ENCODE measurements at regions not wholly inside any gene's neighbourhood (a gene's known extent, or its start where the extent isn't known, plus 50 kb on each side); places are given as distances from the start of the nearest gene placed in this dataset.
"Not testable (repeated sequence)": the region's sequence is repeated elsewhere in the genome, so short reads cannot be mapped to it uniquely, and the experiment has no call there.

DNA sequence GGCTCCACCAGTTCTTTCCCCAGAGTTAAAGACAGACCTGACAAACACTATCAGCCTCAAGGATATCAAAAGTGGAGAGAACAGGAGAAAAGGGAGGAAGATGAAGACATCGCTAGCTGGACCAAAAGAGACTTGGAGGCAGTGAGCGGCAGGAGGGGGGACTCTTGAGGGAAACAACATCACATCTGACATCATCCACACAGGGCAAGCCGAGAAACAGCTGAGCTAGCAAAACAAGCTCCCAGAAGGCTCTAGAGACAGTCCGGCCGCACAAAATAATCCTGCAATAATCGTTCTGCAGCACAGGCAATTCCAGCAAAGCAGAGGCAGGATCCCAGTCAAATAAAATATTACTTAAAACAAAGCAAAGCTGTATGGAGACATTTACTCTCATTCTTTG is 239.8 kb downstream of the EN1 start:
- DNase-seq, result no peak

DNA sequence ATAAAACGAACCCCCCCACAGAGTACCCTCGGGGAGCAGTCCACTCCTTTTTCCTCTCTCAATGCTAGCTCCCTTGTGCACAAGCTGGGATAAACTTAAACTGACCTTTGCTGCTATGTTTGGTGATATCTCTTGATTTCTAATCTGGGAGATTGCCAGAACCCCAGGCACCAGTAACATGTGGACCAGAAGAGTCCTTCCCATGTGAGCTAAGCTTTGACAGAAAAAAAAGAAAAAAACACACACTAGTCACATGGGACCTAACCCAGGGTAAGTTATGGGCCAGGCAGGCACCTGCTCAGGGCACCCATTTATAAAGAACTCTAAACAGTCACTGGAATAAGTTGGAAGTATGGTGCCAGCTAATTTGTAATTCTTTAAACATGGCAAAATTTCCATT is 242.6 kb downstream of the EN1 start:
- no peak for DNase-seq

DNA sequence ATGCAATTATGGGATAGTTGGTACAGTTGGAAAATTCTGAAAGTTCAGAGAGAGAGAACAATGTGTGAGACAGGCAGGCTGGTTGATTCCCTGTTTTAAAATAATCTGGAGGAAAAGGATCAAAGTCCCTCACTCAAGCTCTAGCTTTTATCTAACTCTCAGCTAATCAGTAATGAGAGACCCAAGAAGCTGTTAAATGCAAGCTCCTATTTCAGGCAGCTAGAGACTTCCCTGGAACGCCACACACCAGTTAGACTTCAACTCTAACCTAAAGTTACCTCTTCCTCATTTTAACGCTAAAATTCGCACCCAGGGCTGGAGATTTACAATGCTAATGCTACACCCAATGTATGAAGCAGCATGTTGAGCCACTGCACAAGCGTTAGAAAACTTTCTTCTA is 243.1 kb downstream of the EN1 start:
- DNase-seq, result no peak

DNA sequence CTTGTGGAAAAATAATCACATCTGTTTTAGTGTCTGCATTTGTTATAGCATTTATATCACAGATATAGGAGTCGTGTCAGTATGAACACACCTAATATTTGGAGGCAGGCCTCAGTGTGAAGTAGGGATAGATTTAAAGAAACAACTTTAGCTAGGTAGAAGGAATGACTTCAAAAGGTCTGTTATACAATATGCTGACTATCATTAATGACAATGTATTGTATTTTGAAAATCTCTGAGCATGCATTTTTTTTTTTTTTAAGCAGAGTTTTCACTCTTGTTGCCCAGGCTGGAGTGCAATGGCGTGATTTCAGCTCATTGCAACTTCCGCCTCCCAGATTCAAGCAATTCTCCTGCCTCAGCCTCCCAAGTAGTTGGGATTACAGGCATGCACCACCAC is 248.3 kb downstream of the EN1 start:
- no peak for DNase-seq

DNA sequence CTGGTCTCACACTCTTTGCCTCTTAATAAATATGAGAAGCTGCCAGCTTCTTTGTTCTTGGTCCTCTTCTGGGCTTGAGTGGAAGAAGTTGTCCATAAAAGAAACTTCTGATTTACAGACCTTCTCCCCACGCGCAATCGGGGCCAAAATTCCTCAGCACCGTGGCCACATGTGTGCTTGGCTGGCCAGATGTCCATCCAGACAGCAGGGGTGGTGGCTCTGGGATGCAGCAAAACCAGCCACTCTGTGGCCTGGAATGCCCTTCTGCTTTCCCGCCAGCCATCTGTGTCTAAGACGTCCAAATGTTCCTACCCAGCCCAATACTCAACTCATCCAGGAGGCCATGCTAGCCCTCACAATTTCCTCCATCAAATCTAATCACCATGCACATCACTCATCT is 250.8 kb downstream of the EN1 start:
- DNase-seq, result no peak

GRCh38 chr2:118593257-118593656 is 254.2 kb downstream of the EN1 start:
- no peak for DNase-seq

GRCh38 chr2:118591223-118591622 is 256.2 kb downstream of the EN1 start:
- no peak for DNase-seq

- no peak for DNase-seq
Measured at GRCh38 chr2:118589721-118590120, 257.7 kb downstream of the EN1 start.

DNA sequence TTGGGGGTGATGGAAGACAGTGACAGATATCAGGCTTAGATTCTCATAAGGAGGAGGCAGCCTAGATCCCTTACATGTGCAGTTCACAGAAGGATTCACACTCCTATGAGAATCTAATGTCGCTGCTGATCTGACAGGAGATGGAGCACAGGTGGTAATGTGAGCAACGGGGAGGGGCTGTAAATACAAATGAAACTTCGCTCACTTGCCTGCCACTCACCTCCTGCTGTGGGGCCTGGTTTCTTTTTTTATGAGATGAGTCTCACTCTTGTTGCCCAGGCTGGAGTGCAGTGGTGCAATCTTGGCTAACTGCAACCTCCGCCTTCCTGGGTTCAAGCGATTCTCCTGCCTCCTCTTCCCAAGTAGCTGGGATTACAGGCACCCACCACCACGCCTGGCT is 258.6 kb downstream of the EN1 start:
- no peak for DNase-seq

DNA sequence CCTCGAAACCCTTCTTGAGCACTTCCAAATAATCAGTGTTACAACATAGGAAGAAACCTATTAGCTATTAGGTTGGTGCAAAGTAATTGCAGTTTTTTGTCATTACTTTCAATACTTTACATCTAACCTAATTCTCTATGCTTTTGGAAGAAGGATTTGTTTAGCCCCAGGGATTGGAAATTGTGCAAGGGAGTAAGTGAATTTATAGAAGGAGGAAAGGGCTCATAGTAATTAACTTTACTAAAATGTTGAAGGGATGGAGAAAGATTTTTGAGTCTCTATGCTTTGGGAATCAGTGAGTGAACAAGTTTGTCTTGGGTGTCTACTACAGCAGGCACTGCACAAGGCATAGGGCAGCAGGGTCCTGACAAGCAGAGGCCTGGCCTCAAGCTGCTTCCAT is 261.1 kb downstream of the EN1 start:
- DNase-seq, result no peak

DNA sequence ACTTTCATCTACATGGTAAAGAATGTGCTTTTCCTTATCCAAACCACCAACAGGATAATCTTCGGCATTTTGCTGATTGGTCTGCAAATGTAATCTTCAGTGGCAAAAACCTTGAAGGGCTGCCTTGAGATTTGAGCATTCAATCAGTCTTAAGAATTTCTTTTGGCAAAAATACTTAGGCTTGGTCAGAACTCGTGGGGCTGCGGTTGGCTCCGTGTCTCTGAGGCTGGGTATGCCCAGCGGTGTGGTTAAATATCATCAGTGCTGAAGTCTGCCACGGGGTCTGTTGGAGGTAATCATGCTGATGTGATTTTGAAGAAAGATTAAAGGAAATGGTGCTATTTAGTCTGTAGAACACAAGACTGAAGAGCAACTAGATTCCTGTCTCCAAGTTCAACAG is 262.6 kb downstream of the EN1 start:
- DNase-seq, result no peak

GRCh38 chr2:118584062-118584749 is 263.2 kb downstream of the EN1 start:
- DNase-seq, result no peak

- no peak for DNase-seq
Measured at GRCh38 chr2:118582058-118582457, 265.4 kb downstream of the EN1 start.

DNA sequence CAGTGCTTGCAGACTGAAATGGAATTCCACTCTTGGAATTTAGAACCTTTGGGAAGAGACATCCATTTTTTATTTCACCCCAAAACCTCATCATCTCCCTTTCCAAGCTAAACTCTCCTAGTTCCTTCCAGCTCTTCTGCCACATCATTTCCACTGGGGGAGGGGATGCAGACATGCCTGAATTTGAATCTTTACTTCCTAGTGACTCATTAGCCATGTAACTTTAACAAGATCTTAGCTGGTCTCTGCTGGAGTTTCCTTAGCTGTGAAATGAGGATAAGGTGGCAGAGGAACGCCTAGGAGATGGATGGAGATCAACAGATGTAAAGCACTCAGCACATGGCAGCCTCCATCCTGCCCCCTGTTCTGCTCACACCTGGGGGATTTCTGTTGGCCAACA is 266.8 kb downstream of the EN1 start:
- no peak for DNase-seq

DNA sequence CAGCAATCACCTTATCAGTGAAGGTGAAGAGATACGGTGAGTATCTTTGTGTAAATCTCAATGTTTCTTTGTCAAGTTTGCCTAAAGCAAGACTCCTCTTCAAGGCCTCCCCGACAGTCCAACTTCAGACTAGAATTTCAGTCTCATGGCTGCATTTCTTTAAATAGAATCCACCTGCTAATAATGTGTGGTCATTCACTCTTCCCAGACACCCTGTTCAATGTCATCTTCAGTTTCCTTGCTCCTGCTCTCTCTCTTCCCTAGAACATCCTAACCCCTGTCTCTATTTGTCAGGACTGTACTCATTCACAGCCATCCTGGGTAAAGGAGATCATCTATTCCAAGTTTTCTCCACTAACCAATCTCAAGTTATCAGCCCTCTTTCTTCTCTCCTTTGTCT is 267.3 kb downstream of the EN1 start:
- no peak for DNase-seq

DNA sequence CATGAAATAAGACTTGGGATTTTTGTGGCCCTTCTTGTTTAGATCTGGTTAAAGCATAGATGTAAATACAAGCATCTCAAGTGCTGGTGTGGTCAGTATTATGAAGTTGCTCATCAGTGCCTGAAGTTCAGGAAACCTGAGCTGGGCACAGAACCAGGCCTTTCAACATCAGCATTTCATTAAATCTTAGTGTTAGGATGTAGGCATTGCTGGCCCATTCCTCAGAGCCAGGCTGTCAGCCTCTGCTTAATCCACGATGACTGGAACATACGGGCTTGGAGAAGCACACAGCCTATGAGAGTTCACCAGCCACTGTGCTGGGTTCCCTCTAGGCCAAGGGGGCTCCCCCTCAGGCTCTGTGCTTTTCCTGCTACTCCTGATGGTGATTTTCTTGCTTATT is 270.2 kb downstream of the EN1 start:
- no peak for DNase-seq

GRCh38 chr2:118576109-118576855 is 271.2 kb downstream of the EN1 start:
- no peak for DNase-seq

DNA sequence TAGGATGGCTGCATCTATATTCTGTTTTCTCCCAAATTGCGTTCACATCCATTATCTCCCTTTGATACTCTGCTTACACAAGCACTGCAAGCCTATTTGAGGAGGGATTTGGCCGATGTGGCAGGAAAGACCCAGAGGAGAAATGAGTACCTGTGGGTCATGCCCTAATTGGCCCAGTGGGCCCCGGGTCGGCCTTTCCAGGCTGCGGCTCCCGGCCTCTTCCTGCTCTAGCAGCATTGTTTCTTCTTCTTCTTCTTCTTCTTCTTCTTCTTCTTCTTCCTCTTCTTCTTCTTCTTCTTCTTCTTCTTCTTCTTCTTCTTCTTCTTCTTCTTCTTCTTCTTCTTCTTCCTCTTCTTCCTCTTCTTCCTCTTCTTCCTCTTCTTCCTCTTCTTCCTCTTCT is 275.1 kb downstream of the EN1 start:
- not testable (repeated sequence) for DNase-seq

GRCh38 chr2:118569876-118570535 is 277.4 kb downstream of the EN1 start:
- DNase-seq, result no peak

DNA sequence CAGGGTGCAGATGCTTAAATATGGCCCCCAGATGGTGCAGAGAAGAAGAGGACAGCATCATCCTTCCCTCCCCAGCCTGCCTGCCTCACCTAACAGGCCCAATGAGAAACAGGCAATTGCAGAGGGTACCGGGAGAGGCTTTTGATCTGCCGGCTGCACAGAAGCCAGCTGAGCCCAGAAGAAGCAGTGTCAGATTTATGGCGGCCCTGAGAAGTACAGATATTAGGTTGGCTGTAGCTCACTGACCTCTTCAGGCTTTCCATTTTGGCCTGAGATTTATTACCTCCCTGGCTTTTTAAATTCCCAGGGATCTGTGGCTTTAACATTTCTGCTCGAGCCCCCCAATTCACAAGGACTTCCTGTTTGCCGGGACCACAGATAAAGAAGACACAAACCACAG is 278.7 kb downstream of the EN1 start:
- no peak for DNase-seq

DNA sequence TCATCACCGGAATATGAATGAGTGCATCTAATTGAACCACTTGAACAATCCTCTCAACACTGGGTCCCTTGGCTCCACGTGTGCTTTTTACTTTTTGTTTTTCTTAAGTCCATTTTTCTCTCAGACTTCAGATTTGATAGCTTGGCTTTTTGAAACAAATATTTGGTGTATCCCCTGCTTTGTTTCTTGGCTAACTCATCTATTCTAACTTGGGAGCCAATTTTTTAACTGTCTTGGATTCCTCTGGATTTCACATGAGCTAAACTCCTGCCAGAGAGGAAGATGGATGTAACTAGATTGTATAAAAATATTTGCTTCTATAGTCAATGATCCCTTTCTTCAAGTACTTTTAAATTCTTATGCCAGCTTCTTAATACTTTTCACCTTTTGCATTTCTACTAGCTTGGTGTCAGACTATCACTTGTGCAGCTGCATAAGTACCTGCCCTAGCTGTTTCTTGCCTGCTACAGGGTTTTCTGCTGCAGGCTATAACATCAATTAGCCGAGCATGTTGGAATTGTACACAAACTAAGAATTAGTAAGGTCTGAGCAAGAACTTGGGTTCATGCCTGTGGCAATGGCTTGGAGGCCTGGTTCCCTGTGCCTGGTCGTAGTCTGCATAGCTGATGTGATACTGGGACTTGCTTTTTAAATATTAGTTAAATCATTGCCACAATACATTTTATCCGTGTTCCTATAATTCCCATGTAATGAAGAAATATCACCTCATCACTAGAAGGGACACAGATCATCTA is 281.5 kb downstream of the EN1 start:
- DNase-seq, result no peak

DNA sequence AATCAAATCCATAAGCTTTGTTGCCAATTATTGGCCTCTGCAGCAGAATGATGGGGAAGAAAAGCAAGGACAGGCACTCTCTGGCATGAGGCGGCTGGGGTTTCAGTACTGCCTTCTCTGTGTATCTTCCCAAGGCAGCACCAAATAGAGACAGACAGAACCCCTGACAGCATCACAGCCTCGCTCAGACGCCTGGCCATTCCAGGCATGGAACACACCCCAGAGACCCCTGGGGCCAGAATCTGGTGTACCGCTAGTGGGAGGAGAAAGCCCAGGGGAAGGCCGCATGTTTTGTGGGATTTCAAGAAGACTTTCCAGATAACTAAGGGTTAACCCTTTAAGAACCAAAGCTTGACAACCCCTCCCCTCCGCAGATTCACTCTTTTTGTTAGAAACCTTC is 282.1 kb downstream of the EN1 start:
- DNase-seq, result no peak

DNA sequence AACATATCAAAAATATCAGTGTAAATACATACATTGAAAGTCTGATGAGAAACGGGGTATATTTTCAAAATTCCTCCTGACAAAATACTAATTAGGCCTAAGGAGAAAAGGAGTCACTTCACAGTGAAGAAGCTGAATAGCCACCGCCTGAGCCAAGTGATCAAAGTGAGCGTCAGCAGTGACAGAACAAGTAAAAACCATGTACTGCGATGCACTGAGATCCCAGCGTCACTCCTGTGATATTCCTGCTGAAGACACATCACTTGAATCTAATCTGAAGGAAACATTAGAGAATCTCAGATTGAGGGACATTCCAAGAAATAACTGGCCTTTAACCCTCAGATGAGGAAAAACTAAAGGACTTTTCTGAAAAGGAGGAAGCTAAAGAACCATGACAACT is 285.3 kb downstream of the EN1 start:
- no peak for DNase-seq

DNA sequence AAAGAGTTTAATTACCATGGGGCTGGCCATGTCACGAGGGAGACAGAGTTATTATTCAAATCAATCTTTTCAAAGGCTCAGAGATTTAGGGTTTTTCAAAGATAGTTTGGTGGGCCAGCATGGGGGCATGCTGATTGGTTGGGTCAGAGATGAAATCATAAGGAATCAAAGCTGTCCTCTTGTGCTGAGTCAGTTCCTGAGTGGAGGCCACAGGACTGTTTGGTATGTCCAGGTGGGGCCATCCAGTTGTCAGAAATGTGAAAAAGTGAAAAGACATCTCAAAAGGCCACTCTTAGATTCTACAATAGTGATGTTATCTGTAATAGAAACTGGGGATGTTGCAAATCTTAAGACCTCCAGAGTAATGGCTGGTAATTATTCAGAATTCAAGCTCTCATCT is 288.6 kb downstream of the EN1 start:
- DNase-seq, result no peak

Data from SW 1271 (cell line).